ENCODE measurements at regions not wholly inside any gene's neighbourhood (a gene's known extent, or its start where the extent isn't known, plus 50 kb on each side); places are given as distances from the start of the nearest gene placed in this dataset.

DNA sequence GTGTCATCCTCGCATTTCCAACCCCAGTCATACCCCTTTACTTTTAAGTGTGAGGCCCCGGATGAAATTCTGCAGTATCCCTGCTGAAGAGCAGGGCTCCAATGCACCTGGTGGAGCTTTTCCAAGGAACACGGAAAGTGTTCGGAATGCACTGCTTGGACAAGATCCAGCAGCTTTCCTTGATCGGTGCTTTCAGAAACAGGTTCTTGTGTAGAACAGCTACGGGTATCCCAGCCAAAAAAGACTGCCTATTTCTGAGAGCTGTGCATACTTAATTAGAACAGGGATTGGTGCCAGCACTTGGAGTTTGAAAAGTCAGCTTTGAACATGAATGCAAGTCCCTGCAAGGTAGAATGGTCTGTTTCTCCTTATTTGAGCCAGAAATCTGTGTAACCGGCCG is 87.2 kb upstream of the C1QTNF9B start:
- no peak for DNase-seq

DNA sequence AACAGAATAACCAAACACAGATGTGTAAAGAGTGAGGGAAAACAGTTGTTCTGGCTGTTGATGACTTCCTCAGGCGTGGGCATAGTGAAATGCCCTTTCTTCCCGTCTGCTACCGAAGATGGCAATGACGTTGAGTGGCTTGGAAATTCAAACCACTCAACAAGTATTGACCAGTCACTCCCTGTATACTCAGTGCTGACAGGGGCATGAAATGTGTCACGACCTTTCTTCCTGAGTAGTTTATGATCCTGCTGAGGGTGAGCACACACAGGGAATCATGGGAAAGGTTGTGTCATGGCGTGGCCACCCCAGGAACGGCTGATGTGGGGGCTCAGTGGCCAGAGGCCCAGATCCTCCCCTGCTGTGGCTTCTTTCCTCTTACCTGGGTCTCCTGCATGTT is 87.8 kb upstream of the C1QTNF9B start:
- no peak for DNase-seq

DNA sequence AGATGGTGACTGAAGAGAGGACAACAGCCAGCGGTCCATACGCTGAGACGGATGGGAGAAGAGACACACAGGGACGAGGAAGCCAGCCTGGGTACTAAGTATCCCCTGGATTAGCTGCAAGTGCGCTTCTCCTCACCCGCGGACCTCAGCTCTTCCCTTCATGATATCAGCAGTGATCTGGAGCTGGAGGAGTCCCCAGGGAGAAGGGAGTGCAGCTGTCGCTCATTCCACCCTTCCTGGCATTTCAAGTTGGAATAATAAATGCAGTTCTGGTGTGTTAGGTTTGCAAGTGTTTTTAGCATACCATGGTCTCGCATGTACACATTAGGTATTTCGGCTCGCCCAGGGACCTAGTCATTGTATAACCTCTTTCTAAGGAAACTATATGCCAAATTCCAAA is 88.5 kb upstream of the C1QTNF9B start:
- DNase-seq = no peak

DNA sequence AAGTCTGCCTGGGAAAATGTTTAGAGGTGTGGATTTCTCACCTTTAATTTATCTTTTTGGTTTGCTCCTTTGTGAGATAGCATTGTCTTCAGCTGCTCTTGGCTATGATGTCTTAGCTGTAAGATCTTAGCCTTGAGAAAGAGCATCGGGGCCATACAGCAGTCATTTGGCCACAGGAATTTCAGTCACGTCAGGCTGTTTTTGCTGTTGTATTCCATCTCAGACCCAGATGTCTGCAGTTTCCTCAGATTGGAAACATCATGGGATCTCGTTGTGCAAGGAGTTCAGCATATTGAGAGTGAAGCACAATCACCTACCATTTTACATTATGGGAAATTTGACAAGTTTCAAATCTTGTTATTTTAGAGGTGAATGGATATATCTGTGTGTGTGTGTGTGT is 89.3 kb upstream of the C1QTNF9B start:
- no peak for DNase-seq

DNA sequence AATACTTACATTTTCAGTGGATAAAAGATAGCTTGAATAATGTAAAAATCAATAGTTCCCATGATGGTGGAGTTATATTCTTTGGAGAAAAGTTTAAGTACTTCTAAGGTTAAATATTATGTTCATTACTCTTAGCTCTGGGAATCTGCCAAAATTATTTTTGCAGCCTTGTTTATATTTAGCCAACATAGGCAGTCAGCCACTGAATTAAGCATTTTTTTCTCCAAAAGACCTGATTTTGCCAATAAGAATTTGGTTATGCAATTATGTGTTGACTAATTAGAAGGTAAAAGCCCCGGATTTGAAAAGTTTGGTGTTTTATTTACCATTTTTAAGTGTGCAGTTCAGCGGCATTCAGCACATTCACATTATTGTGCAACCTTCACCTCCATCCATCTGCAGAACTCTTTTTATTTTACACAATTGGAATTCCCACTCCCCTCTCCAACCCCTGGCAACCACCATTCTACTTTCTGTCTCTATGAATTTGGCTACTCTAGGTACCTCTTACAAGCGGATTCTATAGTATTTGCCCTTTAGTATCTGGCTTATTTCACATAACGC is 90.1 kb upstream of the C1QTNF9B start:
- no peak for DNase-seq

DNA sequence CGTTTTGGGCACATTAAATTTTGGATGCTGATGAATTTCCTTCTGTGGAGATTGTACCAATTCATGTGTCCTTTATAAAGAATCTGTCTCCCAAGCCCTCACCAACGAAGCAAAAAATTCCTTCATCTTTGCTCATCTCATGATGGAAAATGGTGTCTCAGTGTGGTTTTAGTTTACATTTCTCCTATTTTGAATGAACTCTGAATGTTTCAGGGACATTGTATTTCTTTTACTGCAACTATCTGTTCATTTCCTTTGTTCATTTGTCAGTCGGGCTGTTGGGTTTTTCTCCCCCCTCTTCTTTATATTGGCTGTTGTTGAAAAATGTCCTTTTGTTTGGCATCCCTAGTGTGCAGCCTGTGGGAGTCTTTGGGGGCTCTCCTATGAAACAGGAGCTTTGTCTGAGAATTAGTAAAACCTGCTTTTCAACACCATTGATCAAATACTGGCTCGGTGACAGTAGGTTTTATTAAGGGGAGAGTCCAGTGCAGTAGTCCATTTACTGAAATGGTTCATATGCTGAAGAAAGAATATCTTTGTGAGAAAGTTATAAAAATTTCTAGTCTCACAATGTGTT is 91.3 kb upstream of the C1QTNF9B start:
- DNase-seq = no peak

DNA sequence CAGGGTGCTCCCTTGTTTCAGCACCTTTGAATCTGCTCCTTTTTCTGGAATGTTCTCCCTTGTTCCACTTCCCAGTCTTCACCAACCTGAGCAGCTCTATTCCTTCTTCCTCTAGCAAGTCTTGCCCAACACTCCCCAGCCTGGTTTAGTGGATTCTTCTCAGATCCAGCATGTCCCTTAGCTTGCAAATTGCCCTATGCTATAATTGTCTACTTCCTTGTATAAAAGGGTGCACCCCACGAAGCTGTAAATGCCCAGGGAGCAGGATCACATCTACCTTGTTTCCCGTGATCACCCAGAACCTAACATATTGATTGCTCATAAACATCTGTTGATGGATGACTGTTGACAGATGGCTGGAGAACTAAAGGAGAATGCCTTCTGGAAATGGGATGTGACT is 93.2 kb upstream of the C1QTNF9B start:
- no peak for DNase-seq

DNA sequence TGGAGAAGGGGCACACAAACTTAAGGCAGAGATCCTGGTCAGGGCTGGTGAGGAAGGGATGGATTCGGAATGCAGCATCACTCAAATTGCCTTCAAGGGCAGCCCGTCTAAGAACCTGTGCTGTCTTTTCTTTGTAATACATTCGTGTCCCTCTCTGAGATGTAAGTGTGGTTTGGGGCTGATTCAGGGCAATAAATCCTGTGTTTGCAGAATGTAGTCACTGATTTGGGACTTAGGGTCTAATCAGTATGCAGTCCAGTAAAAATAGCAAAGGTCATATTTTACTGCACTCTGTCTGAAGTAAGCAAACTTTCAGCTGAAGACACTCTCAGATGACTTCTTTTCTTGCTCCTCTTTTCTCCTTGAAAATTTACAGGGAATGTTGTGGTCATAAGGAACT is 93.8 kb upstream of the C1QTNF9B start:
- no peak for DNase-seq

DNA sequence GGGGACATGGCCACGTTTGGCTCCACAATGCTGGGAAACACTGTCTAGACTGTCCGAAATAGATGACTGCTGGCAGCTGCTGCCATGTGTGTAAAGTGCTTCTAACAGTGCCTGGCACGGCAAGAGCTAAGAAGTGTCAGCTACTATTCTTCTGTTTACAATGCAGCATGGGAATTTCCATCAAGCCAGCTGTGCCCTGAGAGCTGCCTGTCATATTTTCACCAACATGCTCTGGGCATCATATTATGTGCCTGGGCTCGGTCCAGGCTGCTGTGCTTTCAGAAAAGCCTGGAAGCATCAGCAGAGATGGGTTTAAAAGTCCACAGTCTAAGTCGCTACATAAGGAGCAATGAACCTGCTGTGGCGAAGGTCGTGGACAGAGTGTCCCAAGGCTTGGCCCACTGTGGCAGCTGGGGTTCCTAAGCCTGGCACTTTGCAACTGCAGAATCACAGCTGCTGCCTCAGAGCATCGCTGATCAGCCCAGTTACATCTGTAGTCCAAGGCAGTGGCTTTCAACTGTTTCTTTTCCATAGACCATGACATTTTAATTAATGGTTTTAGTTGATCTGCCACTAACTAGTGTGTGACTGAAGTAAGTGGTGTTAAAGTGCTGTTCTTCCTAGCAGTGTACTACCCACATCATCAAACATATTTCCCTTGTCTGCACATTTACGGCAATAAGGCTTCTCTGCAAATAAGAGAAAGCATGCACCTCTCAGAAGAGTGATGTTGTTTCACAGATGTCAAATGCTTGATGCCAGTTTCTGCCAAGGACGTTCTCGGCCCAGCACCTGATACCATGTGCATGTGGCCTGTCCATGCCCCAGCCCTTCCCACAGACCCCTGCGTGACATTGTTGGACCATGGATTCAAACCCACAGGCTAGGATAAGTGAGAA is 95.7 kb upstream of the C1QTNF9B start:
- no peak for DNase-seq

DNA sequence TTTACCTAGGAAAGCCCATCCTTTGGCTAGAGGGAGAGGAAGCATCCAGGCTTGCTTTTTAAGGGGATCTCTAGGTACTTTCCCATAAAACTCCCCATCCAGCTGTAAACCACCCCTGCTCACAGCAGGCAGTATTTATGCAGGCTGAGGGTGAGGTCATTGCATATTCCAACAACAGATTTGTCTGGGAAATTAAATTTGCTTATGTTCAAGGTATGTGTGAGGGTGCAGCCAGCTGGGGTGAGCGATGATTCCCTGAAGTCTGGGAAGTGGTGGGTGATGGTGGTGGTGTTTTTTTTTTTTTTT is 96.3 kb upstream of the C1QTNF9B start:
- DNase-seq = no peak

DNA sequence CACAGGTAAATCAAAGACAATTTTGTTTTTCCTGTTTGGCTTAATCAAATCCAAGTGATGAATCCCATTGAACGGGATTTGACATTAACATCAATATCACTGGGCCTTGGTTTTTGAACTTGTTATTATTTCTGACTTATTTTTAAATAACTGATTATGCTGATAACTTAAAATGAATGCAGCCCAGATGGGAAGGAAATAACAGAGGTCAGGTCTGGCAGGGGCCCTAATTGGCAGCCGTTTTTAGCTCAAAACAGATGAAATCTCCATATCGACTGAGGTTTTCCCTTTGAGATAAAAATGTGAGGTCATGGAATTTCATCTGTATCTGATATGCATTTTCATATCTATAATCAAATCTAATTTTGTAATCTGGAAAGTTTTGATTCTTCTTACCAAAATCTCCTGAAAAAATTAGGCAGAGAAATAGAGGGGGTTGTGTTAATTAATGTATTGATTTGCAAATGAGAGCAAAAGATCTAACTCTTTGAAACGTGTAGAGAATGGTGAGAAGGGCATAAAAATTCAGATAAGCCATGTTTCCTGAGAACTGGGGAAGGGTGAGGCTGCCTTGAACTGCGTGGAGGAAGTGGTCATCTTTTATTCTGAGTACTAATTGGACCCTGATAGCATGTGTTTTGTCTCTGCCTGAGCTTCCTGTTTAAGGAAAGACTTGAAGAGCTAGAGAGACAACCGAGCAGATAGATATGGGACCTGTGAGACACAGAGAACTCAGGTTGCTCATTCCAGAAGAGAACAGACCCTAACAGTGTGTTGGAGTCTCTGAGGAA is 98.2 kb upstream of the C1QTNF9B start:
- no peak for DNase-seq

DNA sequence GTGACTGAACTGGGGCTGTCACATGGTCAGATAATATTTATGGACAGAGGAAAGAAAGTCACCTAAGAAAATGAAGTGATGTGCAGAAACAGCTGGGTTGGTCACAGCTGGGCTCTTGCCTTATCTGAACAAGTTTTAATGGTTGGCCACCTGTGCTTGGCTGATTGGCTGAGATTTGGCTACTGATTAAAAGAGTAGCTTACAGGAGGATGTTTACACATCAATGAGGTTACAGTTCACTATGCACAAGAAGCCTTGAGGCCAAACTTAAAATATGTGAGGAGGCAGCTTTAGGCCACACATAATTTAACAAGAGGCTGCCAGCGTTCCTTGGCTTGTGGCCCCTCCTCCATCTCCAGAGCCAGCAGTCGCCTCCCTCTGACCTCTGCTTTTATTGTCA is 99.2 kb upstream of the C1QTNF9B start:
- DNase-seq = no peak

DNA sequence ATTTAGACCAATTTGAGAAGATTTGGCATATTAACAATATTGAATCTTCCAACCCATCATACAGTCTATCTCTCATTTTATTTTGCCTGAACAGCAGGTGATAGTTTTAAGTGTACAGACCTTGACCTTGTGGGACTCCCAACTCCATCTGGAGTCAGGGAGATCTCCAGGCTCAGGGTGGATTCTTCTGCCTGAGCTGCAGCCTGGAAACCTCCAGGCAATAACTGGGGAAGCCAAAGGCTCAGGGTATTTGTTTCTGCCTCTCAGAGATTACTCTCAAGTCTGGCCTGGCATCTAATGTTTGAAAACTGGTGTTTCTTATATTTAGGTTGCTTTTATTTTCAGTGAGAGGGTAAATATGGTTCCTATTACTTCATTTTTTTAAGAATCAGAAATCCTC is 102.1 kb upstream of the C1QTNF9B start:
- DNase-seq = no peak

DNA sequence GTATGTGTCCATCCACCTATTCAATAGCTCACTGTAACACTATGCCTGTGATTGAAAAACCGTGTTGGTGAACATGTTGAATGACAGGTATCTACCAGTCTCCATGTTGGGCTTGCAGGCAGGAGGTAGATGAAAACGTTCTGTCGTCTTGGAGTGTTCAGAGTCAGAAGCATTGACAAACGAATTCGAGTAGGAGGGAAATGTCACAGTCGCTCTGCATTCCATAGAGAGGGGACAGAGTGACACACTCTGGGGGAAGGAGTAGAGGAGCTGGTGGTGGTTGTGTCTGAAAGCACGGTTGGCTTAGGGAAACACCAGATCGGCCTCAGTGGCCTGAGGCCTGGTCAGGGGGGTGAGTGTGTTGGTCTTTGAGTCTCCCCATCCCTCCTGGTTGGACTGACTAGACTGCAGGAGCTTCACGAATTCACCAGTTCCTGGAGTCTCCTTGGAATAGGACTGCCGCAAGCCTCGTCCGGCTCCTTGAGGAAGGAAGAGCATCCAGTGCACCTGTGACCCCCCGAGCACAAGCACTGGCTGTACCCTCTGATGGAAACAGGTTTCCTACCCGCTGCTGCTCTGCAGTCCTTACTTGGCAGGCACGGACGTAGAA is 105.0 kb upstream of the C1QTNF9B start:
- DNase-seq = no peak

DNA sequence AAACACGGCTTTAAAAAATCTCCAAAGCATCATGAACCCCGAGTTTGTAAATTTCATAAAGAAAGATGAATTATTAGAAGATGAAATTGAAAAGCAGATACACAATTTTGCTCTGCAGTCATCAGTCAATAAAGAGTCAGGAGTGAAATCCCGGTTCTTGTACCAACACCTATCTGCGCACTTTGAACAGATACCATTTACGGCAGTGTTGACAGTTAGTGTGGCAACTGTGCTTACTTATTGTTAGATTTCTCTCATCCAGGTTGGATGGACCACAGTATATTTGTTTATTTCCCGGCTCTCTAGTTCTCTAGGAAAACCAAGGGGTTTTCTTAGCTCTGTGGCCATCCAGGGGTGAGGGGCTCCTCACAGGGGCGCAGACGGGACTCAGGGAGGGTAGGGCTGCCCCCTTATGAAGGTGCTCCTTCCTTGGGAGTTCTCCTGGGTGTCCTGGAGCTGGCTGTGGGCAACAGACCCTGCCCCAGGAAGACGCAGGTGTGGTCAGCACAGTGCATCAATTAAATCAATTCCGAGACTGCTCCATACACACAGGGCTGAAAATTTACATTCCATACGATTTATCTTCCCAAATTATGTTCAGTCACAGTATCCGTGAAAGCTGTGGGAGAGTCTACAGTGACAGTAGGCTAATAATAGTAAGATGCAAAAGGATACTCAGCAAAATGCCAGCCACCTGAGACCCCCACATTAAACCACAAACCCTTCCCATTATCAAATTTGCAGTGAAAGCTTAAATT is 107.0 kb upstream of the C1QTNF9B start:
- no peak for DNase-seq

DNA sequence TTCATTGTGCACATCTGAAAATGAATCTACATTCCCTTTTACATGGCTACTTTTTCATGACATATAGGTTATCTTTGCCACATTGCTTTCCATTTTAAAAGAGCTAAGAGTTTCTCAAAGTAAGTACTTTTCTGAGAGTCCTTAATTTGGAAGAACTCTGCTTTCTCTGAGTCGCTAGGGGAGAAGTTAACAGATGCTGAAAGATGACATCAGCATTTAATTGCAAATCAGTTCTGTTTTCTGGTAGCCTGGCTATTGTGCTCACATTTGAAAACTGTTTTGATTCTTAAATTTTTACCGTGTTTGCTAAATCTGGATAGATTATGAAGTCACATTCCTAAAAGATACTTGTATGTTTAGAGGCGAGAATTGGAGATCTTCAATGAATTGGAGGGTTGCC is 107.7 kb upstream of the C1QTNF9B start:
- DNase-seq = no peak

DNA sequence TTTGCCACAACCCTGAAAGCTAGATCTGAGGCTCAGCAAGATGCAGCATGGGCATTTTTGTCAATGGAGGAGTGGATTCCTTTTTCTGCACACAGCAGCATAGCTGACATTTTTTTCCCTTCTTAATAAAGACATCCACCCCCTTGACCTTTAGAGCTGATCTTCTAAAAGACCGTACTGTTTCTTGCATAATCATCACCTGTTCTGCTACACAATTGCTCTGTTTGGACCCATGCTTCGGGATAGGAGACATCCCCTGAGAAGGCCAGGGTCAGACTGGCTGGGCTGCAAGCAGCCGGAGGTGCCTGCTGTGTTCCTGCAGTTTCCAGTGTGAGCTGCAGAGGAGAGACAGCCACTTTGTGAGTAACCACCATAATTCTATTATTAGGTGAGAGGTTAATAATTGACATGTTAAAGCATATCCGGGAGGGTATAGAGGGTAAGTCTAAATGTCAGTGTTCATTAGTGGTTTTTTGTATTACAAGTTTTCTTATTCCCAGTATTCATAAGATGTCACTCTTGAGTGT is 108.5 kb upstream of the C1QTNF9B start:
- no peak for DNase-seq

DNA sequence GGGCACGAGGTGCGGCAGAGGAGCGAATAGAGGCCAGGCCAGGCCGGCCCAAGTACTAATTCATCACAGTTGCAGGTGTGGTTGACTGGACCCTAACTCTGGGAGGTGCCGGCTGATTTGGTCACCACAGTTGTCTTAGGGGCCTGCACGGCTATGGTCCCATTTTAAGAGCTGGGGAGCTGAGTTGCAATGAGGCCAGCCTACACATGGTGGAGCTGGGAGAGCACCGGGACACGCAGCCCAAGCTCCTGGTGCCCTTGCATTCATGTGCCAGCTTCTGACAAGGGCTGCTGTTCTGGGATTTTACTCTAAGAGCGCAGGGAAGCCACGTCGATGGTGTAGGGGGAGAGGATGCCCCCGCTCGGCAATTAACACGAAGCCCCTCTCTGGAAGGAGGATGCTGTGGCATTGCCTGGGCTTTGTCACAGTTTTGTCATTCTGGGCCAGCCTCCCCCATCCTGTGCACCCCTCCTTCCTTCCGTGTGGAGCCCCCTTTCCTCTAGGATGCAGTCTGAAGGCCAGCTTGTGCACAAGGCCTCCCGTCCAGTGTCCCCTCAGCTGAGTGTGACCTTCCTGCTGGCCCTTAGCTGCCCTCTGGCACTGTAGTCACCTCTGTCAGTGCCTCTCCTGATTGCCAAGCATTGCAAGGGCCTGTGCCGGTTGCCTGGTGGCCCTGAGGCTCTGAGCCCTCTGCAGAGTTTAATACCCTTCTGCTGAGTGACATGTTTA is 109.4 kb upstream of the C1QTNF9B start:
- no peak for DNase-seq

DNA sequence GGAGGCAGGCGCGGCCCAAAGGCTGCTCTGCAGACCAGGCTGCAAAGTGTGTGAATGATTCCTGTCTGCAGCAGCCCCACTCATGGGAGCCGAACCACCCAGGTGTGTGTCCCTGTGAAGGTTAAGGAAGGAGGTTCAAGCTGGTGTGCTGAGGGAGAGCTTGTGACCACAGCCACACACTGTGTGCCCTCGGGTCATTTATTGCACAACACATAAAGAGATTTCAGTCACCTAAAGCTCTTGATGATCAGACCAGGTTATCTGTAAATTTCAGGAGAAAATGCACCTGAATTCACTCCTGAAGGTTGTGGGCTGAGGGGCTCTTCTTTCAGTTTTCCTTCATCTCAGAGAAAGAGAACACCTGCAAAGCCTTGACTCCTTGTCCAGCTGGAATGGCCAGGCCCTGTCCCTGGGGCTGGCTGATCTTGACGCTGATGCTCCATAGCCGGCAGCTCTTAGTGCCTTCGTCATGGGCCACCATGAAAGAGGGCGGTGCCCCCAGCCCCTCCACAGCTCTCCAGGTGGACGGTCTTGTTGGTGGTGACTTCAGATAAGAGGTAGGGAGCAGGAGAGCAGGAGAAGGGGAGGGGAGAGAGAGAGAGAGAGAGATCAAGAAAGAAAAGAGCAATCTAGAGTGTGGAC is 110.8 kb upstream of the C1QTNF9B start:
- DNase-seq = no peak

DNA sequence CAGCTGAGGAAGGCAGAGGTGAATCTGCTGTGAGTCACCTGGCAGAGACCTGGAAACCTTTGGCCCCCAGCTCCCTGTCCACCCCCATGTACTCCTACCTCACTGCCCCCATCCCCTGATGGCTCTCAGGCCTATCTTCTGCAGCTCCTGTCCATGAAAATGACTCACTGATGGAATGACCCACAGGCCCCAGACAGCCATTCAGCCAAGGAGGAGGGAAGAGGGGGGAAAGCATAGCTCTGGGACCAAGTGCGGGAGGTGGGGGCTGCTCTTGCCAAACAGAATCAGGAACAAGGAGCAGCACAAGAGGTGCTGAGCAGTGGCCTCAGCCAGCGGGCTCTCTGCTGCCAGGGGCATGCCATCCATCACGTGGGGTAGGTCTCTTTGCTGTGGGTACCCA is 111.4 kb upstream of the C1QTNF9B start:
- DNase-seq = no peak

DNA sequence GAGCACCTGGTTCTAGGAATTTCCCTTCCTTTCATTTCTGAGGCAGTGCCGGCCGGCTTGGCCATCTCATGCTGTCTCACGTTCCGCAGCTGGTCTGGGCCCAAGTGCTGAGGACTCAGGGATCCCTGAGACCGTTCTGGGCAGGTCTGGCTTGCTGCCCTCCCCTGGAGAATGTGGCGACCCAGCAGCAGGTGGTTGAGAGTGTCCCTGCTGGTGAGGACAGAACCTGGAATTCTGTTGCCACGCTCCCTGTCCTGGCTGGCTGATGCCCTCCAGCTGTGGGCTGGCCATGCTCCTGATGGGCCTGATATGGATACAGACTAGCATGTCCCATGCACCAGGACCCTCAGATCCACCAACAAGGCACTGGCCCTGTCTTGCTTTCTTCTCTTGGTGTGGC is 114.0 kb upstream of the C1QTNF9B start:
- no peak for DNase-seq
